Brain microvascular endothelial cell (primary cell): ENCODE measurements at regions not wholly inside any gene's neighbourhood (a gene's known extent, or its start where the extent isn't known, plus 50 kb on each side); places are given as distances from the start of the nearest gene placed in this dataset.

Experiments used
- DNase-seq: peaks from one replicate; pipeline ENCODE4 v3.0.0-alpha.2; 2020
- H3K27ac ChIP-seq: fragments of 250-450 bp; sonication (Bioruptor Pico); 2 replicates; pipeline ENCODE4 v1.5.1; 2020; ENCODE audit warnings: mild to moderate bottlenecking, moderate library complexity
- H3K27me3 ChIP-seq: fragments of 250-450 bp; sonication (Bioruptor Pico); replicated peaks from 2 replicates; pipeline ENCODE4 v1.5.1; 2020; ENCODE audit warnings: mild to moderate bottlenecking
- H3K36me3 ChIP-seq: fragments of 250-450 bp; sonication (Bioruptor Pico); replicated peaks from 2 replicates; pipeline ENCODE4 v1.5.1; 2020; ENCODE audit warnings: mild to moderate bottlenecking
- H3K4me3 ChIP-seq: 2 replicates; pipeline ENCODE4 v1.5.1; 2011; ENCODE audit warnings: low read depth, mild to moderate bottlenecking, control low read depth, low read length, moderate library complexity
- CTCF ChIP-seq: IDR thresholded peaks from 2 replicates; pipeline ENCODE4 v1.5.1; 2011; ENCODE audit warnings: low read depth, mild to moderate bottlenecking, moderate library complexity, low read length, control low read depth, inconsistent platforms; ENCODE audit errors: missing control alignments
- in situ Hi-C: cut with HindIII; loops from 2 replicates; pipeline ENCODE4 v1.10.0; 2017; ENCODE audit warnings: low sequenced_read_pairs, low pct_ligation_motif_present

GRCh38 chr13:53648673-53649072, 620.1 kb downstream of the OLFM4 start:
- DNase-seq, result no peak
- Histone ChIP-seq H3K27ac (no peak overlapping the region), H3K27me3 (no peaks in the 10 kb centered on the region), H3K36me3 (no peaks in the 10 kb centered on the region), H3K4me3 (no peak overlapping the region)
- no peak for TF ChIP-seq CTCF
- in situ Hi-C loops, result no loop called here

- no peak for DNase-seq
- no peaks in the 10 kb centered on the region for H3K27me3 ChIP-seq
- no peaks in the 10 kb centered on the region for H3K36me3 ChIP-seq
- TF ChIP-seq CTCF, result no peak
- in situ Hi-C loops, result no loop called here
- no peak overlapping the region for H3K27ac ChIP-seq
- H3K4me3 ChIP-seq, result no peak overlapping the region
Measured at GRCh38 chr13:53672005-53672404, 643.4 kb downstream of the OLFM4 start.

GRCh38 chr13:53683146-53683545, 654.5 kb downstream of the OLFM4 start:
- DNase-seq, result no peak
- TF ChIP-seq CTCF, result no peak
- no peak overlapping the region for H3K4me3 ChIP-seq
- no peaks in the 10 kb centered on the region for H3K36me3 ChIP-seq
- H3K27me3 ChIP-seq, result no peaks in the 10 kb centered on the region
- no peak overlapping the region for H3K27ac ChIP-seq
- in situ Hi-C loops, result no loop called here

- no peaks in the 10 kb centered on the region for H3K36me3 ChIP-seq
- in situ Hi-C loops, result no loop called here
- H3K4me3 ChIP-seq, result no peak overlapping the region
- no peak overlapping the region for H3K27ac ChIP-seq
- no peaks in the 10 kb centered on the region for H3K27me3 ChIP-seq
- no peak for DNase-seq
- no peak for TF ChIP-seq CTCF
Measured at GRCh38 chr13:53683608-53684007, 655.0 kb downstream of the OLFM4 start.

GRCh38 chr13:53691417-53691816, 662.8 kb downstream of the OLFM4 start:
- in situ Hi-C loops, result no loop called here
- TF ChIP-seq CTCF, result no peak
- DNase-seq, result no peak

GRCh38 chr13:53694814-53695532, 666.4 kb downstream of the OLFM4 start:
- in situ Hi-C loops, result no loop called here
- Histone ChIP-seq H3K36me3 (no peaks in the 10 kb centered on the region), H3K4me3 (no peak overlapping the region), H3K27ac (no peak overlapping the region), H3K27me3 (no peaks in the 10 kb centered on the region)
- no peak for DNase-seq
- TF ChIP-seq CTCF, result no peak

More at GRCh38 chr13:53691417-53691816, 662.8 kb downstream of the OLFM4 start:
- no peak overlapping the region for H3K4me3 ChIP-seq
- H3K36me3 ChIP-seq, result no peaks in the 10 kb centered on the region
- no peaks in the 10 kb centered on the region for H3K27me3 ChIP-seq
- H3K27ac ChIP-seq, result no peak overlapping the region
